GM21360 (cell line): ENCODE measurements at regions not wholly inside any gene's neighbourhood (a gene's known extent, or its start where the extent isn't known, plus 50 kb on each side); places are given as distances from the start of the nearest gene placed in this dataset.

Experiments used
- ATAC-seq: cut with Tn5 transposase; IDR thresholded peaks from one replicate; pipeline ENCODE4 v1.9.1; 2021; ENCODE audit warnings: mild to moderate bottlenecking, moderate library complexity; ENCODE audit not compliant: unreplicated experiment

DNA sequence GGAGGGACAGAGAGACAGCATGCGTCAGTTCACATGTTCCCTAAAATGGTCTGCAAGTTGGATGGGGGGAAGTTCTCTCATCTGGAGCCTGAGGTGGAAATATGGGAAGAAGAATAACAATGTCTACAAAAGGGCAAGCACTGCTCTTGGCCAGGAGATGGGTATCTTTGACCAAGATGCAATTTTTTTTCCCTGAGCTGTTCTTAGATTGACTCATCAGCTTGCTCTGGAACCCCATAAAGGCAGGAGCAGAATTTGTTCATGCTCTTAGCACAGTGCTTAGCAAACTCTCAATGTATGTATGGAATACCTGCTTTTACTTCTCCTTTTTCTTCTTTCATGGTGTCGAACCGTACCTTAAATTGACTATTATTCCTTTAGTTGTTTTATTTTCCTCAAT, 90.5 kb upstream of the ZNF827 start:
- peak; percentile 43 for ATAC-seq

DNA sequence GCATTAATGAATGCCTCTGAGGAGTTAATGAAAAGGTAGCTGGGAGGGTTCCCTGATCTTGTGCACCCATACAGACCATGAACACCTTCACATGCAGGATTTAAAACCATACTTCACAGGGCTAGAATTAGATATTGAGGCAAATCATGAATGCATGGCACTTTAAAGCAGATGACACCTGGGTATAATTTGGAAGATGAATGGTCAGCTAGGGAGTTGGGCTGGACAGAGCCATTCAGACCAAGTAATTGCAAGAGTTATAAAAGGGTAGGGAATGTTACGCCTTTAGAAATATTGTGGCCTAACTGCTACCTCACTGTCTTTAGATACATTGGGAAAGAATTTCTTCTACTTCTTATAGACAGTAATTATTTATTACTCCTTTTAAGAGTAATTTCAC, 89.1 kb upstream of the ZNF827 start:
- no peak for ATAC-seq

DNA sequence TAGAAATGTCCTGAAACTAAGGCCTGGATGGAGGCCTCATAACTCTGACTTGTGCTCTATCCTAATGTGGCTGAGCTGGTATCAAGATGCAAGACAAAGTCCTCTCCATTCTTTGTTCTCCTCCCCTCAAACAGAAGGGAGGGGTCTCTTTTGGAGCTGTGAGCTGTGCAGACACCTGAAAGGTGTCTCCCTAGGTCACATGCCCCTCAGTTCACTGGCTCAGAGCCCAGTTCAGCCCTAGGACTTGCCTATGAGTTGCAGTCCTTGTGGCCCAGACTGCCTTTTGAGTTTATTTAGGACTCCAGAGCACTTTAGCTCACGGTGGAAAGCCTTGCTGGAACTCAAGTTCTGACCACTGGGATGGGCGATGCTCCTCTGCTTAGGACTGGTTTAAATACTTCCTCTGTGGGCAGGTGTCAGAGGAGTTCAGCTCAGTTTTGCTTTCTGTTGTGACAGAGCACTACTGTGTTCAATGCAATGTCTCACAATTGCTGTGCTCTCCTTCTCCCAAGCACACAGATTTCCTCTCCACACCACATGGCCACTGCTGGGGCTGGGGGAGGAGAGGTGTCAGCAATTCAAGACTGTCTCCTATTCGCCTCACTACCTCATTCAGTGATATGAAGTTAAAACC, 84.8 kb upstream of the ZNF827 start:
- ATAC-seq: peak; percentile 90

- ATAC-seq: no peak
These were observed 83.9 kb upstream of the ZNF827 start for GRCh38 chr4:146022541-146022940.

DNA sequence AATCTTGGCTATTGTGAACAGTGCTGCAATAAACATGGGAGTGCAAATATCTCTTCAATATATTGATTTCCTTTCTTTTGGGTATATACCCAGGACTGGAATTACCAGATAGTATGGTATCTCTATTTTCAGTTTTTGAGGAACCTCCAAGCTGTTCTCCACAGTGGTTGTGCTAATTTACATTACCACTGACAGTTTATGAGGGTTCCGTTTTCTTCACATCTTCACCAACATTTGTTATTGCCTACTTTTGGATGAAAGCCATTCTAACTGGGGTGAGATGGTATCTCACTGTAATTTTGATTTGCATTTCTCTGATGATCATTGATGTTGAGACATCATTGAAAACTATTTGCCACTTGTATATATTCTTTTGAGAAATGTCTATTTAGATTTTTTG, 79.6 kb upstream of the ZNF827 start:
- no peak for ATAC-seq

DNA sequence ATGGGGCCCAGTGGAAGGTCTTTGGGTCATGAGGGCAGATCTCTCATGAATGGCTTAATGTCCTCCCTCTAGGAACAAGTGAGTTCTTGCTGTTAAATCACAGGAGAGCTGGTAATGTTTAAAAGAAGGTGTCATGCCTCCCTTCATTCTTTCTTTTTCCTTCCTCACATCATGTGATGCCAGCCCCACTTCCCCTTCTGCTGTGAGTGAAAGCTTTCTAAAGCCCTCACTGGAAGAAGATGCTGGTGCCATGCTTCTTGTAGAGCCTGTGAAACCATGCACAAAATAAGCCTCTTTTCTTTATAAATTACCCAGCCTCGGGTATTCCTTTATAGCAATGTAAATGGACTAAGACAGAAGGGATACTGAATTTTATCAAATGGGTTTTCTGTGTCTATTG, 66.1 kb upstream of the ZNF827 start:
- no peak for ATAC-seq

GRCh38 chr4:145988628-145989027, 50.0 kb upstream of the ZNF827 start:
- no peak for ATAC-seq
